GM19239 (cell line): ENCODE measurements at regions not wholly inside any gene's neighbourhood (a gene's known extent, or its start where the extent isn't known, plus 50 kb on each side); places are given as distances from the start of the nearest gene placed in this dataset.
"Not testable (repeated sequence)": the region's sequence is repeated elsewhere in the genome, so short reads cannot be mapped to it uniquely, and the experiment has no call there.

Source experiments
- DNase-seq: peaks from one replicate; pipeline ENCODE4 v3.0.0; 2011; ENCODE audit warnings: low spot score; ENCODE audit not compliant: insufficient read length
- FAIRE-seq: peaks from 2 replicates; lab custom pipeline; 2011; peaks lifted over from hg19 to GRCh38; lab: Jason Lieb, UNC

- no peak for FAIRE-seq
- no peak for DNase-seq
Observed at GRCh38 chr5:108696951-108697715, 50.6 kb upstream of the FER start.

GRCh38 chr5:108696407-108696806 lies 51.3 kb upstream of the FER start:
- no peak for FAIRE-seq
- no peak for DNase-seq

- FAIRE-seq, result no peak
- DNase-seq, result no peak
Observed at GRCh38 chr5:108688485-108688884, 59.2 kb upstream of the FER start.

GRCh38 chr5:108687595-108688200 lies 60.0 kb upstream of the FER start:
- FAIRE-seq (peak; percentile 55), DNase-seq (peak; percentile 7)

GRCh38 chr5:108686676-108687075 lies 61.0 kb upstream of the FER start:
- DNase-seq, result no peak
- FAIRE-seq, result no peak

GRCh38 chr5:108685448-108686216 lies 62.1 kb upstream of the FER start:
- not testable (repeated sequence) for DNase-seq, FAIRE-seq

GRCh38 chr5:108681079-108681921 lies 66.4 kb upstream of the FER start:
- DNase-seq (peak; percentile 48), FAIRE-seq (peak; percentile 99)

- DNase-seq (no peak), FAIRE-seq (no peak)
Observed at GRCh38 chr5:108678091-108678490, 69.6 kb upstream of the FER start.

- DNase-seq (no peak), FAIRE-seq (no peak)
Observed at GRCh38 chr5:108675736-108676135, 72.0 kb upstream of the FER start.

- FAIRE-seq (no peak), DNase-seq (no peak)
Observed at GRCh38 chr5:108672639-108673038, 75.1 kb upstream of the FER start.

GRCh38 chr5:108670591-108671289 lies 77.0 kb upstream of the FER start:
- DNase-seq, result no peak
- FAIRE-seq, result no peak

GRCh38 chr5:108669462-108669861 lies 78.2 kb upstream of the FER start:
- FAIRE-seq, result no peak
- DNase-seq, result no peak

GRCh38 chr5:108661590-108662219 lies 86.0 kb upstream of the FER start:
- no peak for FAIRE-seq
- no peak for DNase-seq

- FAIRE-seq (no peak), DNase-seq (no peak)
Observed at GRCh38 chr5:108661024-108661423, 86.7 kb upstream of the FER start.

- FAIRE-seq, result no peak
- DNase-seq, result no peak
Observed at GRCh38 chr5:108660291-108660690, 87.4 kb upstream of the FER start.

GRCh38 chr5:108659531-108659930 lies 88.2 kb upstream of the FER start:
- FAIRE-seq (no peak), DNase-seq (no peak)

- no peak for DNase-seq
Observed at GRCh38 chr5:108655750-108656450, 91.8 kb upstream of the FER start.

GRCh38 chr5:108654051-108654450 lies 93.6 kb upstream of the FER start:
- FAIRE-seq, result no peak
- no peak for DNase-seq

More at GRCh38 chr5:108655750-108656450, 91.8 kb upstream of the FER start:
- FAIRE-seq, result no peak

- FAIRE-seq (no peak), DNase-seq (no peak)
Observed at GRCh38 chr5:108653201-108653600, 94.5 kb upstream of the FER start.
